ENCODE measurements at regions not wholly inside any gene's neighbourhood (a gene's known extent, or its start where the extent isn't known, plus 50 kb on each side); places are given as distances from the start of the nearest gene placed in this dataset.

DNA sequence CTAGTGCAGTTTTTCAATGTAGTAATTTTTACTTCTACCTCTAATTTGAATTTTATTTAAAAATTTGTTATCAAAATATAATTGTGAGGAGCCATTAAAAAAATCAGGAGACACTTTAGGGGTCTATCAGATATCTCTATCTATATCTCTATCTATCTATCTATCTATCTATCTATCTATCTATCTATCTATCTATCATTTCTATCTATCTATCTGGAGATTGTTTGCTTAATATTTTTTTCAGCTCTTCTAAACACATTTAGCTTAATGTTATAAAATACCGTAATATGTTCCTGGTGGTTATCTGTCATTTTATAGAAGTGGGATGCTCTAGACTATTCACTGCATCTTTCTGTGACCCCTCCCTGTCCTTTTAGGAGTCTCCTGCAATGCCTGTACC lies 193.7 kb upstream of the P2RY1 start:
- H3K36me3 ChIP-seq (ENCODE audit: control insufficient read depth in 2 of 2, extremely low read depth in 1 of 2, insufficient read depth in 2 of 2, low read length in 2 of 2): no peaks in the 10 kb centered on the region
- H3K4me1 ChIP-seq (ENCODE audit: control insufficient read depth, extremely low read depth, insufficient read depth, low read length): peaks cover 11% of the 10 kb centered on the region
- no peak overlapping the region for H3K27ac ChIP-seq (ENCODE audit: control insufficient read depth, insufficient read depth, low read length)
- H2AFZ ChIP-seq (ENCODE audit: control insufficient read depth, low read length): no peak overlapping the region
- no peaks in the 10 kb centered on the region for H3K27me3 ChIP-seq (ENCODE audit: control insufficient read depth, extremely low read depth, insufficient read depth, low read length)
- H3K9me3 ChIP-seq (ENCODE audit: control insufficient read depth, low read depth, low read length): no peaks in the 10 kb centered on the region
- H3K9me1 ChIP-seq (ENCODE audit: control insufficient read depth, extremely low read depth, insufficient read depth, low read length): no peaks in the 10 kb centered on the region
- dilution Hi-C loops (cut with MboI; ENCODE audit: extremely low pct_ligation_motif_present, low sequenced_read_pairs): no loop called here
- H4K20me1 ChIP-seq (ENCODE audit: control insufficient read depth, extremely low read depth, insufficient read depth, low read length): no peaks in the 10 kb centered on the region
- H3K4me2 ChIP-seq (ENCODE audit: control insufficient read depth, extremely low read depth, insufficient read depth, low read depth, low read length): no peak overlapping the region
- DNase-seq (ENCODE audit: low read depth, low spot score) (no peak), FAIRE-seq (no peak)
- no peak overlapping the region for H3K4me3 ChIP-seq (ENCODE audit: control insufficient read depth in 2 of 3, extremely low read depth in 1 of 3, insufficient read depth in 2 of 3, low read depth in 1 of 3, low read length in 3 of 3)
- no peak overlapping the region for H3K9ac ChIP-seq (ENCODE audit: control insufficient read depth, extremely low read depth, insufficient read depth, low read length)
- TF ChIP-seq, protein P1, sequence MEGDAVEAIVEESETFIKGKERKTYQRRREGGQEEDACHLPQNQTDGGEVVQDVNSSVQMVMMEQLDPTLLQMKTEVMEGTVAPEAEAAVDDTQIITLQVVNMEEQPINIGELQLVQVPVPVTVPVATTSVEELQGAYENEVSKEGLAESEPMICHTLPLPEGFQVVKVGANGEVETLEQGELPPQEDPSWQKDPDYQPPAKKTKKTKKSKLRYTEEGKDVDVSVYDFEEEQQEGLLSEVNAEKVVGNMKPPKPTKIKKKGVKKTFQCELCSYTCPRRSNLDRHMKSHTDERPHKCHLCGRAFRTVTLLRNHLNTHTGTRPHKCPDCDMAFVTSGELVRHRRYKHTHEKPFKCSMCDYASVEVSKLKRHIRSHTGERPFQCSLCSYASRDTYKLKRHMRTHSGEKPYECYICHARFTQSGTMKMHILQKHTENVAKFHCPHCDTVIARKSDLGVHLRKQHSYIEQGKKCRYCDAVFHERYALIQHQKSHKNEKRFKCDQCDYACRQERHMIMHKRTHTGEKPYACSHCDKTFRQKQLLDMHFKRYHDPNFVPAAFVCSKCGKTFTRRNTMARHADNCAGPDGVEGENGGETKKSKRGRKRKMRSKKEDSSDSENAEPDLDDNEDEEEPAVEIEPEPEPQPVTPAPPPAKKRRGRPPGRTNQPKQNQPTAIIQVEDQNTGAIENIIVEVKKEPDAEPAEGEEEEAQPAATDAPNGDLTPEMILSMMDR (optimal IDR thresholded peaks at IDR 0.05 in 1 of 3, IDR thresholded peaks at IDR 0.05 in 1 of 3, conservative IDR thresholded peaks at IDR 0.05 in 1 of 3; ENCODE audit: extremely low read depth in 1 of 3, insufficient read depth in 2 of 3, low read length in 3 of 3): no peak
- H3K79me2 ChIP-seq (ENCODE audit: control insufficient read depth, insufficient read depth, low read length): no peaks in the 10 kb centered on the region

DNA sequence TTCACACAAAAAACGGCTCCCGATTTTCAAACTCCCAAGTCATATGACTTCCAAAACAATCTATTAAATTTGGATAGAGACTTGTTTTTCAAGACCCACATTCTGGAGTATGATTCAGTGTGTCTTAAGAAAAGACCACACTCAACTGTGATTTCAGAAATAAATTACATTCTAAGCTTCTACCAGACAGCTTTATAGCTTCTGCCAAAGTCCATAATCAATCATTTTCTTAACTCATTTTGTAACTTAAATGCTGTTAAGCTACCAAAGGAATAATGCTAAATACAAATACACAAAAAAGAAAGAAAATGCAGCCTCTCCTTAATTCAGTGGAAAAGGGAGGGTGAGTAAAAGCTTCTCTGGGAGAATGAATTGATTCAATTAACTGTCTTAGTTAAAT lies 192.3 kb upstream of the P2RY1 start:
- no peaks in the 10 kb centered on the region for H3K36me3 ChIP-seq (ENCODE audit: control insufficient read depth in 2 of 2, extremely low read depth in 1 of 2, insufficient read depth in 2 of 2, low read length in 2 of 2)

More for the DNA sequence above, 192.3 kb upstream of the P2RY1 start:
- H3K27me3 ChIP-seq (ENCODE audit: control insufficient read depth, extremely low read depth, insufficient read depth, low read length): no peaks in the 10 kb centered on the region
- no peaks in the 10 kb centered on the region for H4K20me1 ChIP-seq (ENCODE audit: control insufficient read depth, extremely low read depth, insufficient read depth, low read length)
- DNase-seq (ENCODE audit: low read depth, low spot score): no peak
- H3K9ac ChIP-seq (ENCODE audit: control insufficient read depth, extremely low read depth, insufficient read depth, low read length): no peak overlapping the region
- no peak overlapping the region for H3K27ac ChIP-seq (ENCODE audit: control insufficient read depth, insufficient read depth, low read length)
- no peaks in the 10 kb centered on the region for H3K9me3 ChIP-seq (ENCODE audit: control insufficient read depth, low read depth, low read length)
- FAIRE-seq: no peak
- H3K4me2 ChIP-seq (ENCODE audit: control insufficient read depth, extremely low read depth, insufficient read depth, low read depth, low read length): no peak overlapping the region
- H3K4me3 ChIP-seq (ENCODE audit: control insufficient read depth in 2 of 3, extremely low read depth in 1 of 3, insufficient read depth in 2 of 3, low read depth in 1 of 3, low read length in 3 of 3): no peak overlapping the region
- no peaks in the 10 kb centered on the region for H3K79me2 ChIP-seq (ENCODE audit: control insufficient read depth, insufficient read depth, low read length)
- no peak overlapping the region for H2AFZ ChIP-seq (ENCODE audit: control insufficient read depth, low read length)
- TF ChIP-seq, protein P1 (optimal IDR thresholded peaks at IDR 0.05 in 1 of 3, IDR thresholded peaks at IDR 0.05 in 1 of 3, conservative IDR thresholded peaks at IDR 0.05 in 1 of 3; ENCODE audit: extremely low read depth in 1 of 3, insufficient read depth in 2 of 3, low read length in 3 of 3): no peak
- no peak for TF ChIP-seq EZH2 (IDR thresholded peaks at IDR 0.05; ENCODE audit: low read length)
- dilution Hi-C loops (cut with MboI; ENCODE audit: extremely low pct_ligation_motif_present, low sequenced_read_pairs): no loop called here
- no peaks in the 10 kb centered on the region for H3K9me1 ChIP-seq (ENCODE audit: control insufficient read depth, extremely low read depth, insufficient read depth, low read length)
- H3K4me1 ChIP-seq (ENCODE audit: control insufficient read depth, extremely low read depth, insufficient read depth, low read length): peaks cover 11% of the 10 kb centered on the region

Data from keratinocyte (primary cell).